Fibroblast of villous mesenchyme (primary cell): ENCODE measurements at regions not wholly inside any gene's neighbourhood (a gene's known extent, or its start where the extent isn't known, plus 50 kb on each side); places are given as distances from the start of the nearest gene placed in this dataset.
A peak's percentile ranks its signal among the peaks of the same experiment; 100 is the strongest.

Source experiments
- DNase-seq: peaks from one replicate; pipeline ENCODE4 v3.0.0-alpha.2; 2010; ENCODE audit warnings: low read depth
- H3K4me3 ChIP-seq: 2 replicates; pipeline ENCODE4 v1.5.1; 2011; ENCODE audit warnings: low read depth, mild to moderate bottlenecking, low read length
- TF ChIP-seq, protein P1 (sequence below): IDR thresholded peaks from 2 replicates; pipeline ENCODE4 v1.5.1; 2012; ENCODE audit warnings: low read depth, mild to moderate bottlenecking, low read length; ENCODE audit not compliant: insufficient read depth

DNA sequence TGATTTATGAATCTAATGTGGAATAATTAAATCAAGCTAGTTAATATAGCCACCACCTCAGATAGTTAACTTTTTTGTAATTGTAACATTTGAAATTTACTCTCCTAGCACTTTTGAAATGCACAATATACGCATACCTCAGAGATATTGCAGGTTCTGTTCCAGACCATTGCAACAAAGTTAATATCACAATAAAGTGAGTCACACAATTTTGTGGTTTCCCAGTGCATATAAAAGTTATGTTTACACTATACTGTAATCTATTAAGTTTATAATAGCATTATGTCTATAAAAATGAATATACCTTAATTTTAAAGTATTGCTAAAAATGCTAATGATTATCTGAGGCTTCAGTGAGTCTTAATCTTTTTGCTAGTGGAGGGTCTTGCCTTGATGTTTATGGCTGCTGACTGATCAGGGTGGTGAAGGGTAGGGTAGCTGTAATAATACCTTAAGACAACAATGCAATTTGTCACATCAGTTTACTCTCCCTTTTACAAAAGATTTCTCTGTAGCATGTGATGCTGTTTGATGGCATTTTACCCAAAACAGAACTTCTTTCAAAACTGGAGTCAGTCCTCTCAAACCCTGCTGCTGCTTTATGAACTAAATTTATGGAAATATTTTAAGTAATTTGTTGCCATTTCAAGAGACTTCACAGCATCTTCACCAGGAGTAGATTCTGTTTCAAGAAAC is 235.1 kb upstream of the ADAMTSL1 start:
- TF ChIP-seq, protein P1, sequence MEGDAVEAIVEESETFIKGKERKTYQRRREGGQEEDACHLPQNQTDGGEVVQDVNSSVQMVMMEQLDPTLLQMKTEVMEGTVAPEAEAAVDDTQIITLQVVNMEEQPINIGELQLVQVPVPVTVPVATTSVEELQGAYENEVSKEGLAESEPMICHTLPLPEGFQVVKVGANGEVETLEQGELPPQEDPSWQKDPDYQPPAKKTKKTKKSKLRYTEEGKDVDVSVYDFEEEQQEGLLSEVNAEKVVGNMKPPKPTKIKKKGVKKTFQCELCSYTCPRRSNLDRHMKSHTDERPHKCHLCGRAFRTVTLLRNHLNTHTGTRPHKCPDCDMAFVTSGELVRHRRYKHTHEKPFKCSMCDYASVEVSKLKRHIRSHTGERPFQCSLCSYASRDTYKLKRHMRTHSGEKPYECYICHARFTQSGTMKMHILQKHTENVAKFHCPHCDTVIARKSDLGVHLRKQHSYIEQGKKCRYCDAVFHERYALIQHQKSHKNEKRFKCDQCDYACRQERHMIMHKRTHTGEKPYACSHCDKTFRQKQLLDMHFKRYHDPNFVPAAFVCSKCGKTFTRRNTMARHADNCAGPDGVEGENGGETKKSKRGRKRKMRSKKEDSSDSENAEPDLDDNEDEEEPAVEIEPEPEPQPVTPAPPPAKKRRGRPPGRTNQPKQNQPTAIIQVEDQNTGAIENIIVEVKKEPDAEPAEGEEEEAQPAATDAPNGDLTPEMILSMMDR = no peak
- no peak overlapping the region for H3K4me3 ChIP-seq
- peak; percentile 48 for DNase-seq

DNA sequence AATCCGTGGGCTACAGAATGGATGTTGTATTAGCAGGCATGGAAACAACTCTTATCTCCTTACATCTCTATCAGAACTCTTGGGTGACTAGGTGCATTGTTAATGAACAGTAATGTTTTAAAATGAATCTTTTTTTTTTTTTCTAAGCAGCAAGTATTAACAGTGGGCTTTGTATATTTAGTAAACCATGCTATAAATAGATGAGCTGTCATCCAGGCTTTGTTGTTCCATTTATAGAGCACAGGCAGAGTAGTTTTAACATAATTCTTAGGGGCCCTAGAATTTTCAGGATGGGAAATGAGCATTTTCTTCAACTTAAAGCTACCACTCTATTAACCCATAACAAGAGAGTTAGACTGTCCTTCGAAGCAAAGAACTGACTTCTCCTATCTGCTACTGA is 233.7 kb upstream of the ADAMTSL1 start:
- no peak overlapping the region for H3K4me3 ChIP-seq
- TF ChIP-seq, protein P1 = no peak
- no peak for DNase-seq

DNA sequence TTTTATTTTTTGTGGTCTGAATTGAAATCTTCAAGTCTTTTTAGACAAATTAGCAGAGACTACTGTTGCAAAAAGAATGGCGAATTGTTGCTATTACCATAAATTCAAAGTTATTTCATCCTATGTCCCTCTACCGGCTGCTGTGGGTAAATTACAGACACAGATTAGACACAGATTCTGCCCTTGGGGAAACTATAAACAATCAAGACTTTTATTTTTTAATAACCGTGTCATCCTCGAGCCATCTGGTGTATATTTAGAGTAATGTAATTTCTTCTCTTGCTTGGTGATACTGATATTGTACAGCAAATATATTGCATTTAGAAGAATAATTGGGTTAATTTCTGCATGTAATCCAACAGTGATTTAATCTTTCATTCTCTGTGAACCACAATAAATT is 228.0 kb upstream of the ADAMTSL1 start:
- TF ChIP-seq, protein P1 = peak; percentile 36
- no peak for DNase-seq
- H3K4me3 ChIP-seq = no peak overlapping the region

DNA sequence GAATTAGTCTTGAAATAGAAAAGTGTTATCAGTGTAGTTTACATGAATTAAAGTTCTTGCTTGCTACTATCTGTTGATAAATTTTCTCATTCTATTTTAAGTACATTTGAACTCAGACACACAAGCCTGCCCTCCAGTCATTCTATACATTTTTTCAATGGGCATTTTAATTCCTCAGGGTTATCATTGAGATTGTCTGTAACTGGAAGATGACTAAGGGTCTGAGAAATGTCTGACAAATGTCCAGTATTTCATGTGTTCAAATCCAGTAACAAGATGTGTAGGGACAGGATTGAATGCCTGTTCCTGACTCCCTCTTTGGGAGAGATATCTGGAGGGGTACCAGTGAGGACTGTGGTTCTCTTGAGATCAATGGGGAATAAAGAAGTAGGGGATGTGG is 223.9 kb upstream of the ADAMTSL1 start:
- DNase-seq = no peak
- TF ChIP-seq, protein P1 = no peak

DNA sequence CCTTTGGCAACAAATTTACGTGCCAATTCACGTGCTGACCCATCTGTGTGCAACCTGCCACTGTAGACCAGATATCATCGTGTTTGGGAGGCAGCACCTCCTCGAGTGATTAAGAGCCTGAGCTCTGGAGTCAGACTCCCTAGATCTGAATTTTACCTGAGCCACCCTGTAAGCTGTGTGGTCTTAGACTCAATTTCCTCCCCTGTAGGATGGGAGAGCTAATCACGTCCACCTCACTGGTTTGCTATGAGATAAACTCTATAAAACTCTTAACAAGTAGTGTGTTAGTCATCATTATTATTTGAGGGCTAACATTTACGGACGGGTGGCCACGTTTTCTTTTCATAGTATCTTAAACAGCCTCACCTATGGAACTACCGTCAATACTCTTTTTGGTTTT is 220.0 kb upstream of the ADAMTSL1 start:
- no peak for DNase-seq
- TF ChIP-seq, protein P1 = no peak
- no peak overlapping the region for H3K4me3 ChIP-seq

More for the DNA sequence above, 223.9 kb upstream of the ADAMTSL1 start:
- no peak overlapping the region for H3K4me3 ChIP-seq

DNA sequence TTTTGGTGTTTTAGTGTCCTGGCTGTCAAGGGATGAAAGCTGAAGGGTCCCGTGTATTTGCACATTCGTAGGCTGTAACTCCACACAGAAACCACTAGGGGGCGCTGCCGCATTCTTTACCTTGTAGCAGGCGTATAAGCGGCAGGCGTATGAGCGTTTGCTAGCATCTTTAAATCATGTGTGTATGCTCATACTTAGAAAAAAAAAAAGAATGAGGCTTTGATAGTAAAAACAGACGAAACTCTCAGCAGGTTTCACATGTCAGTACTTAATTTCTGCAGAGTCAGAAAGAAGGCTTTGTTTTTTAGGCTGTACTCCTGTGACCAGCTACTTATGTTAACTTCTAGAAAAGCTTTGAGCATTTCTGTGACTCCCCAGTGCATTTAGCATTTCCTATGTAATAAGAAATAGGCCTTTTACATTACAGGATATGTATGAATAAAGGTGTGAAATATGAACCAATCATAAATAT is 218.8 kb upstream of the ADAMTSL1 start:
- H3K4me3 ChIP-seq = no peak overlapping the region
- TF ChIP-seq, protein P1 = peak; percentile 93
- DNase-seq = peak; percentile 82

DNA sequence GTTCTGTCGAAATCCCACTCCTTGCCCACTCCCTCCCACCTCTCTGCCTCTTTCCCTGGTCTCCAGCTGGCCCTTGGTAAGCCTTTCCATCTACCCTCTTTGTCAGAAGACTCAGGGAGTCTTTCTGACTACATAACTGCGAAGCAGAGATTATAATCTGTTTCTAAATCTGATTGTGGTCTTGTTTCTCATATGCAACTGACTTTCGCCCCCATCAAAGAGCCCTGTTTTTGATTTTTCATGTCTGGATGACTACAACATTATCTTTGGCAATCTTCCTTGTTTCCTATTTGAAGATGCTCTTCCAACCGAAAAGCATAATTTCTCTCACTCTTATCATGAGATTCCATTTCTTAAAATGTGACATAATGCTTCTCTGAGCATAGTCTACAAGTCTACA is 218.2 kb upstream of the ADAMTSL1 start:
- no peak overlapping the region for H3K4me3 ChIP-seq
- TF ChIP-seq, protein P1 = no peak
- DNase-seq = no peak
